ENCODE measurements at regions not wholly inside any gene's neighbourhood (a gene's known extent, or its start where the extent isn't known, plus 50 kb on each side); places are given as distances from the start of the nearest gene placed in this dataset.
"Not testable (repeated sequence)": the region's sequence is repeated elsewhere in the genome, so short reads cannot be mapped to it uniquely, and the experiment has no call there.

DNA sequence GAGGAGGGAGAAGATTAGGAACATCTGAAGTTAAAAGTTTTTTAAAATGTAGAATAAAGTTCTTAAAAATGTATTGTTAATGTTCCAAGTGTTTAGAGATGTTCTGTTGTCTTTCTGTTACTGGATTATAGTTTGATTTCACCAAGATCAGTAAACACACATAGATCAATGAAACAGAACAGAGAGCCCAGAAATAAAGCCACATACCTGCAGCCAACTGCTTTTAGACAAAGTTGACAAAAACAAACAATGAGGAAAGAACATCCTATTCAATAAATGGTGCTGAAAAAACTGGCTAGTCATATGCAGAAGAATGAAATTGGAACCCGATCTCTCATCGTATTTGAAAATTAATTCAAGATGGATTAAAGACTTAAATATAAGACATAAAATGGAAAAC, 966.3 kb upstream of the POU3F4 start:
- no peak overlapping the region for H3T11ph ChIP-seq (ENCODE audit: low read length)
- H3K36me3 Mint-ChIP-seq (ENCODE audit: insufficient read depth in 1 of 3, low read depth in 3 of 3) = peaks cover 2 to 12% (median 7%) of the 10 kb centered on the region in 3 experiments; a peak in 6 of 7 replicates
- H3K18ac ChIP-seq (ENCODE audit: insufficient read length, low read depth, low read length) = no peak overlapping the region
- H3K27ac ChIP-seq (ENCODE audit: insufficient read length, low read depth, low read length) = no peak overlapping the region
- H3K23ac ChIP-seq (ENCODE audit: insufficient read length, low read depth, low read length) = no peak overlapping the region
- no peak overlapping the region for H2AFZ ChIP-seq (ENCODE audit: low read length)
- H3K27me3 Mint-ChIP-seq (ENCODE audit: low read depth) = no peaks in the 10 kb centered on the region
- no peak overlapping the region for H4K5ac ChIP-seq (ENCODE audit: insufficient read length, low read depth, low read length)
- H3K14ac ChIP-seq (ENCODE audit: insufficient read depth, low read length) = no peak overlapping the region
- WGBS (ENCODE audit: extremely low coverage, insufficient read length, low lambda C conversion rate) = no CpG with 5 or more reads among the region's 2 CpGs
- no peak overlapping the region for H3K4me3 Mint-ChIP-seq
- no peak overlapping the region for H4K91ac ChIP-seq (ENCODE audit: insufficient read length, low read depth, low read length)
- no peaks in the 10 kb centered on the region for H3K27me3 ChIP-seq (ENCODE audit: insufficient read depth, low read length)
- H3K23me2 ChIP-seq (ENCODE audit: insufficient read length, low read depth, low read length, poor library complexity, severe bottlenecking) = no peaks in the 10 kb centered on the region
- no peak overlapping the region for H2BK20ac ChIP-seq (ENCODE audit: low read depth, low read length, poor library complexity, severe bottlenecking)
- H3K56ac ChIP-seq (ENCODE audit: insufficient read length, low read depth, low read length) = no peak overlapping the region
- H3K79me2 ChIP-seq (ENCODE audit: insufficient read depth, low read length) = no peaks in the 10 kb centered on the region
- H4K20me1 ChIP-seq (ENCODE audit: control insufficient read depth, insufficient read depth, insufficient read length) = no peaks in the 10 kb centered on the region
- no peak overlapping the region for H4K8ac ChIP-seq (replicated peaks; ENCODE audit: insufficient read length, low read depth, low read length)
- H3K4me1 Mint-ChIP-seq = no peaks in the 10 kb centered on the region
- H3K9ac ChIP-seq (ENCODE audit: extremely low read depth, insufficient read length, low read length) = no peak overlapping the region
- no peaks in the 10 kb centered on the region for H3K4me1 ChIP-seq (ENCODE audit: insufficient read depth, low read length)
- no peak overlapping the region for H2AK5ac ChIP-seq (ENCODE audit: insufficient read length, low read length)
- peaks cover 64 to 79% of the 10 kb centered on the region in 2 experiments for H3K9me3 Mint-ChIP-seq
- H2BK12ac ChIP-seq (ENCODE audit: insufficient read length, low read depth, low read length) = no peak overlapping the region
- no peaks in the 10 kb centered on the region for H3K79me1 ChIP-seq (ENCODE audit: insufficient read depth, low read depth, low read length, poor library complexity, severe bottlenecking)
- H2BK120ac ChIP-seq (ENCODE audit: low read depth, low read length, poor library complexity, severe bottlenecking) = no peak overlapping the region
- no peak overlapping the region for H2BK5ac ChIP-seq (ENCODE audit: insufficient read length, low read length)
- H3K4ac ChIP-seq (ENCODE audit: low read depth, low read length) = no peak overlapping the region
- DNase-seq = no peak
- TF ChIP-seq, protein P1, sequence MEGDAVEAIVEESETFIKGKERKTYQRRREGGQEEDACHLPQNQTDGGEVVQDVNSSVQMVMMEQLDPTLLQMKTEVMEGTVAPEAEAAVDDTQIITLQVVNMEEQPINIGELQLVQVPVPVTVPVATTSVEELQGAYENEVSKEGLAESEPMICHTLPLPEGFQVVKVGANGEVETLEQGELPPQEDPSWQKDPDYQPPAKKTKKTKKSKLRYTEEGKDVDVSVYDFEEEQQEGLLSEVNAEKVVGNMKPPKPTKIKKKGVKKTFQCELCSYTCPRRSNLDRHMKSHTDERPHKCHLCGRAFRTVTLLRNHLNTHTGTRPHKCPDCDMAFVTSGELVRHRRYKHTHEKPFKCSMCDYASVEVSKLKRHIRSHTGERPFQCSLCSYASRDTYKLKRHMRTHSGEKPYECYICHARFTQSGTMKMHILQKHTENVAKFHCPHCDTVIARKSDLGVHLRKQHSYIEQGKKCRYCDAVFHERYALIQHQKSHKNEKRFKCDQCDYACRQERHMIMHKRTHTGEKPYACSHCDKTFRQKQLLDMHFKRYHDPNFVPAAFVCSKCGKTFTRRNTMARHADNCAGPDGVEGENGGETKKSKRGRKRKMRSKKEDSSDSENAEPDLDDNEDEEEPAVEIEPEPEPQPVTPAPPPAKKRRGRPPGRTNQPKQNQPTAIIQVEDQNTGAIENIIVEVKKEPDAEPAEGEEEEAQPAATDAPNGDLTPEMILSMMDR (conservative IDR thresholded peaks at IDR 0.05) = no peak
- H3K27ac Mint-ChIP-seq = no peak overlapping the region
- H3K9me3 ChIP-seq (ENCODE audit: control insufficient read depth, low read depth, low read length) = no peaks in the 10 kb centered on the region
- no peak overlapping the region for H3K4me2 ChIP-seq (ENCODE audit: insufficient read depth, insufficient read length, low read length)
- H2BK15ac ChIP-seq (ENCODE audit: low read depth, low read length) = no peak overlapping the region

DNA sequence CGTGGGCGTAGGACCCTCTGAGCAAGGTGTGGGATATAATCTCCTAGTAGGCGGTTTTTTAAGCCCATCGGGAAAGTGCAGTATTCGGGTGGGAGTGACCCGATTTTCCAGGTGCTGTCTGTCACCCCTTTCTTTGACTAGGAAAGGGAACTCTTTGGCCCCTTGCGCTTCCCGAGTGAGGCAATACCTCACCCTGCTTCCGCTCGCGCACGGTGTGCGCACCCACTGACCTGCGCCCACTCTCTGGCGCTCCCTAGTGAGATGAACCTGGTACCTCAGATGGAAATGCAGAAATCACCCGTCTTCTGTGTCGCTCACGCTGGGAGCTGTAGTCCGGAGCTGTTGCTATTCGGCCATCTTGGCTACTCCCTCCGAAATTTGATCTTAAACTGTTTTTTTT, 955.9 kb upstream of the POU3F4 start:
- not testable (repeated sequence) for H4K91ac ChIP-seq (ENCODE audit: insufficient read length, low read depth, low read length); H3K27ac Mint-ChIP-seq; H2BK20ac ChIP-seq (ENCODE audit: low read depth, low read length, poor library complexity, severe bottlenecking); H3K4me3 Mint-ChIP-seq; H3K4me1 ChIP-seq (ENCODE audit: insufficient read depth, low read length); H3K23me2 ChIP-seq (ENCODE audit: insufficient read length, low read depth, low read length, poor library complexity, severe bottlenecking); H3K27ac ChIP-seq (ENCODE audit: insufficient read length, low read depth, low read length); H3K79me1 ChIP-seq (ENCODE audit: insufficient read depth, low read depth, low read length, poor library complexity, severe bottlenecking); H3K18ac ChIP-seq (ENCODE audit: insufficient read length, low read depth, low read length); H3K56ac ChIP-seq (ENCODE audit: insufficient read length, low read depth, low read length); H4K20me1 ChIP-seq (ENCODE audit: control insufficient read depth, insufficient read depth, insufficient read length); H2AFZ ChIP-seq (ENCODE audit: low read length); H3T11ph ChIP-seq (ENCODE audit: low read length); H3K4me1 Mint-ChIP-seq; H3K4ac ChIP-seq (ENCODE audit: low read depth, low read length); H3K27me3 Mint-ChIP-seq (ENCODE audit: low read depth); H2AK5ac ChIP-seq (ENCODE audit: insufficient read length, low read length); H4K5ac ChIP-seq (ENCODE audit: insufficient read length, low read depth, low read length); H2BK12ac ChIP-seq (ENCODE audit: insufficient read length, low read depth, low read length); H2BK5ac ChIP-seq (ENCODE audit: insufficient read length, low read length); H4K8ac ChIP-seq (replicated peaks; ENCODE audit: insufficient read length, low read depth, low read length); H3K79me2 ChIP-seq (ENCODE audit: insufficient read depth, low read length); H3K27me3 ChIP-seq (ENCODE audit: insufficient read depth, low read length); H3K9ac ChIP-seq (ENCODE audit: extremely low read depth, insufficient read length, low read length); H3K14ac ChIP-seq (ENCODE audit: insufficient read depth, low read length); H3K4me2 ChIP-seq (ENCODE audit: insufficient read depth, insufficient read length, low read length); H3K23ac ChIP-seq (ENCODE audit: insufficient read length, low read depth, low read length); H2BK120ac ChIP-seq (ENCODE audit: low read depth, low read length, poor library complexity, severe bottlenecking); H2BK15ac ChIP-seq (ENCODE audit: low read depth, low read length)
- no CpG with 5 or more reads among the region's 21 CpGs for WGBS (ENCODE audit: extremely low coverage, insufficient read length, low lambda C conversion rate)
- H3K36me3 Mint-ChIP-seq (ENCODE audit: insufficient read depth in 1 of 3, low read depth in 3 of 3) = peaks cover 12 to 20% (median 17%) of the 10 kb centered on the region in 3 experiments
- peaks cover 31% of the 10 kb centered on the region for H3K9me3 ChIP-seq (ENCODE audit: control insufficient read depth, low read depth, low read length)
- peak; percentile 25 for DNase-seq
- peaks cover 55 to 57% of the 10 kb centered on the region in 2 experiments for H3K9me3 Mint-ChIP-seq
